Medulla oblongata (tissue), 1 donor: ENCODE measurements at regions not wholly inside any gene's neighbourhood (a gene's known extent, or its start where the extent isn't known, plus 50 kb on each side); places are given as distances from the start of the nearest gene placed in this dataset.
"Not testable (repeated sequence)": the region's sequence is repeated elsewhere in the genome, so short reads cannot be mapped to it uniquely, and the experiment has no call there.

ENCODE experiments used
- DNase-seq: peaks from one replicate; pipeline ENCODE4 v3.0.0-alpha.2; 2015; ENCODE audit errors: extremely low spot score

DNA sequence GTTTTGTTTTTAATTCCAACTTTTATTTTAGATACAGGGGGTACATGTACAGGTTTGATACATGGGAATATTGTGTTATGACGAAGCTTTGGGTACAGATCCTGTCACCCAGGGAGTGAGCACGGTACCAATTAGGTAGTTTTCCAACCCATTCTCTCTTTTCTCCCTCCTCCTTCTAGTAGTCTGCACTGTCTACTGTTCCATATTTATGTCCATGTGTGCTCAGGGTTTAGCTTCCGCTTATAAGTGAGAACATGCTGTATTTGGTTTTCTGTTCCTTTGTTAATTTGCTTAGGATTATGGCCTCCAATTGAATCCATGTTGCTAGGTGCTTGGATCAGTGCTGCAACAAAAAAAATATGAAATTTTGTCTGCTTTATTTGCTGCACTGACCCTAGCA, 659.3 kb upstream of the TMEFF2 start:
- no peak for DNase-seq

- no peak for DNase-seq
Observed at GRCh38 chr2:192828947-192829346, 634.2 kb upstream of the TMEFF2 start.

DNA sequence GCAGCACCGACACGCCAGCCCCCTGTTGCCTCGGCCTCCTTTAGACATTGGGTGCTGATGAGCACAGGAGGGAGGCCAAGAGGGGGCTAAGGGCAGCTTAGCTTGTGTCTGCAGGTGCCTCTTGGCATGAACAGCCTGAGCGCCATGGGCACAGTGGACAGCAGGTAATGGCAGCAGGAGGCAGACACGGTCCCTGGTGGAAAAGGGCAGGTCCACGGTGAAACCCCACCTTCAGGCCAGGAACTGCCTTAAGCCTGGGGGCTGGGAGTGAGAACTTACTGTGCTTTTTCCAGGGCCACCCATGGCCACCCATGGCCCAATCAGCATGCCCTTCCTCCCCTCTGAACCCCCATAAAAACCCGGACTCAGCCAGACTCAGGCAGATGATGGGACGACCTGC, 633.4 kb upstream of the TMEFF2 start:
- DNase-seq = no peak

GRCh38 chr2:192827735-192828134, 633.0 kb upstream of the TMEFF2 start:
- no peak for DNase-seq

DNA sequence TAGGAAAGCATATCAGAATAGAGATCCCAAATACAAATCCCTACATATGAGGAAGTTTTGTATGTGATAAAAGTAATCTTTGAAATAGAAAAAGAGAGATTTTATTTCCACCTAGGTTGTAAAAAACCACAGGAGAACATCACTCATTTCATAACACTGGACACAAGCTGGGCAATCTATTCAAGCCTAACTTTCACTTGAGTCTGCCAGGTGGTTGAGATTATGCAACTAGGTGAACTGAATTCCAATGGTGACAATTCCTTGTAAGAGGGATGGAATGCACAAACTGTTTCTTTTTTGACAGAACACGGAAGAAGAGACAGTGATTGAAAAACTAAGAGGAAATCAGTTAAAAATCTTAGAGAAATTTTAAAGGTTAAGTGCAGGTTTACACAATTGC, 619.6 kb upstream of the TMEFF2 start:
- DNase-seq = no peak

GRCh38 chr2:192813341-192813740, 618.6 kb upstream of the TMEFF2 start:
- no peak for DNase-seq

GRCh38 chr2:192809173-192809572, 614.4 kb upstream of the TMEFF2 start:
- no peak for DNase-seq

- no peak for DNase-seq
Observed at GRCh38 chr2:192783643-192784042, 588.9 kb upstream of the TMEFF2 start.

- DNase-seq = no peak
Observed at GRCh38 chr2:192775459-192776262, 580.9 kb upstream of the TMEFF2 start.

GRCh38 chr2:192775011-192775410, 580.3 kb upstream of the TMEFF2 start:
- no peak for DNase-seq

DNA sequence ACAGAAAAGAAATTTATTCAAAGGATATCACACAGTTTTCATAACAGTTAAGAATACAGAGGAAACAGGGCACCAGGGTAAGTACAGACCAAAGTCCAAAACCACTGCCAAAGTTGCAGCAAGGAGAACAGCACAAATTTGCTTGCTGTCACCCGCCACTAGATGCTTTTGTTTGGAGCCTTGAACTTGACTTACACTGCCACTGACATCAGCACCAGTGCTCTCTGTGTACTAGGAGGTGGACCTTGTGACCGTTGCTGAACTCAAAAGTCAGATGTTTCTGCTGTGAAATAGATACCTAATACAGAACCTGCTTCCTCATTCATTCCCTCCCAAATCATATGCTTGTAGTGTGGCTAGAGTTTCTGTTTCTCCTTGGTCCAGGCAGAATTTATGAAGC, 578.3 kb upstream of the TMEFF2 start:
- DNase-seq = no peak

DNA sequence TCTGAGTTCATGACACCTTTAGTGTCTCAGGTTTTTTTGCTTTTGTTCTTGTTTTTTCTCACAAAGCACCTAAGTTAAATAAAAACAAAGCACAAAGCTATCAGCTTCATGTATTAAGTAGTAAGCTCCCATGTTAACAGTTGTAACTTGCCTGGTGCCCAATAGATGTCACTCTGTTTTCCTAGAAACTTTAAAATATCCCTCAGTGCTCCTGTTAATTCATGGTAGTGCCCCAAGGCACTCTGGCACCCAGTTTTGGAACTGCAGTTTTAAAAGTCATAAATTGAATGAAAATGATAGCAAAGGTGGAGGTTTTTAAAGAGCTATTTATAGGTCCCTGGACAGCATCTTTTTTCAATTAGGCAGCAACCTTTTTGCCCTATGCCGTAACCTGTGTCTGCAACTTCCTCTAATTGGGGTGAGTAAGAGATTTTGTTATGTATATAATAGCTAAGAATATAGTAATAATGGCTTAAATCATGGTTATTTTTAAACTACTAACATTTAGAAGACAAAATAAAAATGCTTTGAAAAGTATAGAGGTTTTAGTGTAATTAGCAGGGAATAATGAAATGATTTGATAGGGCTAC, 555.0 kb upstream of the TMEFF2 start:
- no peak for DNase-seq

GRCh38 chr2:192741889-192742288, 547.2 kb upstream of the TMEFF2 start:
- DNase-seq = no peak

DNA sequence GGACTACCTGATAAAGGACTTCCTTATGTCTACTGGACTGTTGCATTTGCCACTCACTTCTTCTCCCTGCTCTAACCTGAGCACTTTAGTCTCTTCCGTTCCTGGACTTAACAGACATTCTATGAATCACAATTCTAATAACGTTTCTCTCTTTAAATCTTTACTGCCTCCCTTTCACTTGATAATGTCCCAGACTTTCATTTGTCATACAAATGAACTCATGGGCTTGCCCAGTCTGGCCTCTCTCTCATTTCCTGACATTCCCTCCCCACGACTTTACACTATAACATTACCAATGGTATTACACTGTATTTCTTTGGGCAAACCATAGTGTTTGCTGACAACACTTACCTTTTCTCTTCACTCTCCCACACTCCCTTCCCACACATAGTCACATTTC, 540.7 kb upstream of the TMEFF2 start:
- DNase-seq = no peak

GRCh38 chr2:192729369-192729768, 534.6 kb upstream of the TMEFF2 start:
- no peak for DNase-seq

GRCh38 chr2:192725991-192726390, 531.3 kb upstream of the TMEFF2 start:
- no peak for DNase-seq

DNA sequence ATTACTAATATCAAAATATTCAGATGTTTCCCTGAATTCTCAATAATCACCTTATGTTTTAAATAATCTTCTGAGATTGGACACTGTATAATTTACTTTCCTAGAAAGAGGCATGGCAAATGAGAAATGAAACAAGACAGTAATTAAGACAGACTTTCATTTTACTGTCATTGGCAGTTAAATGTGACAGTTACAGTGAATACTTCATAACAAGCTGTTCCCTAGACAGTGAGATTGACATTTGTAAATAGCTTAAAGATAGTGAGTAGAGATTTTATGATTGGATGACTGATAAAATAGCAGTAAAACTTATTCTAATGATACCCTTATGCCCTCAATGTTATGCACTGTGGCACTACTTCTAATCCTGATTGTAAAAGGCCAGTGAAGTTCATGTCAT, 524.9 kb upstream of the TMEFF2 start:
- DNase-seq = no peak

DNA sequence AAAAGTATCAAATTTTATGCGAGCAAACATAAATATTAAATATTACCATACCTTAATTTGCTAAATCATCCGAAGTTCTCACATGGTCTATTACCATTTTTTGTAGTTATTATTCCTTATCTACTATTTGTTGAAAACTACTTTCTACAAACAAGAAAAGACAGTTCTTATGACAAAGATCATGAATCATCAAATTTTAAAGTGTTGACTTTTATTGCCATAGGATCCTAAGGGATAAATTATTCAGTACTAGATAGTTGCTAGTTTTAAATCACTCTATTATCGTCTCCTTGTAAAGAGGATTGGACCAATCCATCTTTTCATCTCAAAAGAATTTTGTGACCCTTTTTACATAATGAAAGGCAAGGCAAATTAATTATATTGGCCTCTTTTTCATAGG, 523.6 kb upstream of the TMEFF2 start:
- DNase-seq = no peak

DNA sequence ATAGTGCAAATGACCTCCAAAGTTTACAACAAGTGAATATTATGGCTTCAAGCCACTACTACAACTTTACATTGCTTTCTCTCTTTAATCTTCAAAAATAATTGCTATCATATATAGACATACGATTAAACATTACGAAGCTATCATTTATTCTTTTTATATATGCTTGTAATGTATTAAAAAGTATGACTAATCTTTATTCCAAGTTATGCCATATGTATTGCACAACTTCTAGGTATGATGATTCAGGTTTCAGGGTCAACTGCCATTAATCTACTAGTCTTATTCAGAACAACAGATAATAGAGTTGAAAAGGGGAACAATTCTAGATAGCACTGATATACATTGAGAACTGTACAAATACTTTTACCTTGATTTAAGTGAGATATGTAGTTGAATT, 506.2 kb upstream of the TMEFF2 start:
- no peak for DNase-seq

DNA sequence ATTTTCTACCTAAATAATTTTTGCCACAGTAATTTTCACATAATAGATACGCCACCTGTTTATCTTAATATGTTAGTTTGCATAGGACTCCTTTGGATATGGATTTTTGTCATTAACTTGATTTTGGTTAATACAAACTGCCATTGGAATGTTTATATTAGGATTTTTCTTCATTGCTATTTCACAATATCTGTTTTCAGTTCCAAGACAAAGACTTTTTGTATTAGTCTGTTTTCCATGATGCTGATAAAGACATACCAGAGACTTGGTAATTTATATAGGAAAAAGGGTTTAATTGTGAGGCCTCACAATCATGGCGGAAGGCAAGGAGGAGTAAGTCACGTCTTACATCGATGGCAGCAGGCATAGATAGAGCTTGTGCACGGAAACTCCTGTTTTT, 503.1 kb upstream of the TMEFF2 start:
- DNase-seq = no peak

- no peak for DNase-seq
Observed at GRCh38 chr2:192696857-192697256, 502.1 kb upstream of the TMEFF2 start.

- DNase-seq = no peak
Observed at GRCh38 chr2:192687015-192687414, 492.3 kb upstream of the TMEFF2 start.

DNA sequence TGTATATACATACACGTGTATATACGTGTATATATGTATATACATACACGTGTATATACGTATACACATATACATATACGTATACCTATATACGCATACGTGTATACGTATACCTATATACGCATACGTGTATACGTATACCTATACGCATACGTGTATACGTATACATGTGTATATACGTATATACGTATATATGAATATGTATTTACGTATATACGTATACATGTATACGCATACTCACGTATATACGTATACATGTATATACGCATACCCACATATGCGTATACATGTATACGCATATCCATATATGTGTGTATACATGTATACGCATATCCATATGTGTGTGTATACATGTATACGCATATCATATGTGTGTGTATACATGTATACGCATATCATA, 487.8 kb upstream of the TMEFF2 start:
- DNase-seq = not testable (repeated sequence)

- DNase-seq = no peak
Observed at GRCh38 chr2:192675681-192676080, 480.9 kb upstream of the TMEFF2 start.
